PC-9 (cell line): ENCODE measurements at regions not wholly inside any gene's neighbourhood (a gene's known extent, or its start where the extent isn't known, plus 50 kb on each side); places are given as distances from the start of the nearest gene placed in this dataset.

ENCODE experiments used
- CTCF ChIP-seq: fragments of 200-600 bp; sonication (generic); conservative IDR thresholded peaks from 2 replicates; pipeline ENCODE4 v1.6.1; 2017; ENCODE audit warnings: mixed run types, antibody characterized with exemption, mild to moderate bottlenecking, moderate library complexity
- EZH2 ChIP-seq: fragments of 200-600 bp; sonication (generic); IDR thresholded peaks from 2 replicates; pipeline ENCODE4 v1.8.0; 2017; ENCODE audit warnings: antibody characterized with exemption, low read depth

- TF ChIP-seq CTCF (no peak), EZH2 (no peak)
Measured at GRCh38 chr14:65331652-65332051, 80.9 kb upstream of the FUT8 start.
